H1 (cell line): ENCODE measurements at regions not wholly inside any gene's neighbourhood (a gene's known extent, or its start where the extent isn't known, plus 50 kb on each side); places are given as distances from the start of the nearest gene placed in this dataset.

Source experiments
- ASH2L ChIP-seq: fragments of 200-600, 300-600 bp; sonication (generic); IDR thresholded peaks from one replicate; pipeline ENCODE4 v1.7.1; 2017; ENCODE audit warnings: low read length
- CEBPB ChIP-seq: IDR thresholded peaks from 2 replicates; pipeline ENCODE4 v1.6.1; 2012; ENCODE audit warnings: low read depth, low read length
- CTCF ChIP-seq, 3 experiments: IDR thresholded peaks; 1 replicate in 2 of 3; 2 replicates in 1 of 3; pipeline versions ENCODE4 v1.5.1 to v1.6.1; 2011; ENCODE audit warnings: low read length in 3 of 3, mild to moderate bottlenecking in 3 of 3, inconsistent platforms in 2 of 3, low read depth in 1 of 3, moderate library complexity in 1 of 3; ENCODE audit not compliant: insufficient read depth in 1 of 3; ENCODE audit errors: control extremely low read depth in 1 of 3
- E2F6 ChIP-seq: IDR thresholded peaks from 2 replicates; pipeline ENCODE4 v1.6.1; 2012; ENCODE audit warnings: inconsistent platforms
- EZH2 ChIP-seq: fragments of 200-600 bp; sonication (generic); IDR thresholded peaks from 2 replicates; pipeline ENCODE4 v1.7.1; 2012; ENCODE audit warnings: low read depth, mild to moderate bottlenecking, moderate library complexity, low read length, inconsistent platforms; ENCODE audit not compliant: severe bottlenecking
- KDM5A ChIP-seq: fragments of 200-600 bp; IDR thresholded peaks from 2 replicates; pipeline ENCODE4 v1.7.1; 2012; ENCODE audit warnings: mild to moderate bottlenecking, low read length, inconsistent platforms, mixed read lengths
- POLR2AphosphoS5 ChIP-seq: IDR thresholded peaks from 2 replicates; pipeline ENCODE4 v1.6.1; 2011; ENCODE audit warnings: low read depth, low read length
- RAD21 ChIP-seq, 2 experiments: IDR thresholded peaks in 1 of 2; conservative IDR thresholded peaks in 1 of 2; 2 replicates each; pipeline ENCODE4 v1.6.1; 2011; ENCODE audit warnings: low read depth in 2 of 2, low read length in 2 of 2, improper control_type of control experiment in 1 of 2, inconsistent platforms in 1 of 2, mild to moderate bottlenecking in 1 of 2, moderate library complexity in 1 of 2
- TBP ChIP-seq: IDR thresholded peaks from 2 replicates; pipeline ENCODE4 v1.6.1; 2011; ENCODE audit warnings: low read depth, low read length, improper control_type of control experiment

GRCh38 chr14:82482345-82482744, 948.7 kb upstream of the SEL1L start:
- TF ChIP-seq CEBPB: no peak
- no peak for TF ChIP-seq CTCF (IDR thresholded peaks at IDR 0.05; ENCODE audit: control extremely low read depth in 1 of 3, insufficient read depth in 1 of 3, low read depth in 1 of 3, low read length in 3 of 3)
- TF ChIP-seq TBP: no peak
- no peak for TF ChIP-seq RAD21 (IDR thresholded peaks at IDR 0.05 in 1 of 2, conservative IDR thresholded peaks at IDR 0.05 in 1 of 2; ENCODE audit: low read depth in 2 of 2, low read length in 2 of 2)
- TF ChIP-seq POLR2AphosphoS5: no peak
- no peak for TF ChIP-seq EZH2
- no peak for TF ChIP-seq ASH2L
- TF ChIP-seq E2F6: no peak
- no peak for TF ChIP-seq KDM5A
